ENCODE measurements at regions not wholly inside any gene's neighbourhood (a gene's known extent, or its start where the extent isn't known, plus 50 kb on each side); places are given as distances from the start of the nearest gene placed in this dataset.

GRCh38 chr21:22421416-22422180, 1423.4 kb downstream of the NCAM2 start:
- H3K4me3 ChIP-seq: no peak overlapping the region
- DNase-seq (ENCODE audit: low spot score): no peak
- no peak overlapping the region for H3K27ac ChIP-seq
- TF ChIP-seq, protein P1, sequence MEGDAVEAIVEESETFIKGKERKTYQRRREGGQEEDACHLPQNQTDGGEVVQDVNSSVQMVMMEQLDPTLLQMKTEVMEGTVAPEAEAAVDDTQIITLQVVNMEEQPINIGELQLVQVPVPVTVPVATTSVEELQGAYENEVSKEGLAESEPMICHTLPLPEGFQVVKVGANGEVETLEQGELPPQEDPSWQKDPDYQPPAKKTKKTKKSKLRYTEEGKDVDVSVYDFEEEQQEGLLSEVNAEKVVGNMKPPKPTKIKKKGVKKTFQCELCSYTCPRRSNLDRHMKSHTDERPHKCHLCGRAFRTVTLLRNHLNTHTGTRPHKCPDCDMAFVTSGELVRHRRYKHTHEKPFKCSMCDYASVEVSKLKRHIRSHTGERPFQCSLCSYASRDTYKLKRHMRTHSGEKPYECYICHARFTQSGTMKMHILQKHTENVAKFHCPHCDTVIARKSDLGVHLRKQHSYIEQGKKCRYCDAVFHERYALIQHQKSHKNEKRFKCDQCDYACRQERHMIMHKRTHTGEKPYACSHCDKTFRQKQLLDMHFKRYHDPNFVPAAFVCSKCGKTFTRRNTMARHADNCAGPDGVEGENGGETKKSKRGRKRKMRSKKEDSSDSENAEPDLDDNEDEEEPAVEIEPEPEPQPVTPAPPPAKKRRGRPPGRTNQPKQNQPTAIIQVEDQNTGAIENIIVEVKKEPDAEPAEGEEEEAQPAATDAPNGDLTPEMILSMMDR (IDR thresholded peaks at IDR 0.05): no peak

GRCh38 chr21:22438428-22439086, 1440.3 kb downstream of the NCAM2 start:
- TF ChIP-seq, protein P1 (IDR thresholded peaks at IDR 0.05): no peak
- Histone ChIP-seq H3K4me3 (no peak overlapping the region), H3K27ac (no peak overlapping the region)
- no peak for DNase-seq (ENCODE audit: low spot score)

GRCh38 chr21:22444990-22445389, 1446.8 kb downstream of the NCAM2 start:
- TF ChIP-seq, protein P1 (IDR thresholded peaks at IDR 0.05): no peak
- Histone ChIP-seq H3K4me3 (no peak overlapping the region), H3K27ac (no peak overlapping the region)
- DNase-seq (ENCODE audit: low spot score): no peak

- no peak overlapping the region for H3K4me3 ChIP-seq
- TF ChIP-seq, protein P1 (IDR thresholded peaks at IDR 0.05): no peak
- H3K27ac ChIP-seq: no peak overlapping the region
- no peak for DNase-seq (ENCODE audit: low spot score)
Measured at GRCh38 chr21:22450507-22450906, 1452.3 kb downstream of the NCAM2 start.

DNA sequence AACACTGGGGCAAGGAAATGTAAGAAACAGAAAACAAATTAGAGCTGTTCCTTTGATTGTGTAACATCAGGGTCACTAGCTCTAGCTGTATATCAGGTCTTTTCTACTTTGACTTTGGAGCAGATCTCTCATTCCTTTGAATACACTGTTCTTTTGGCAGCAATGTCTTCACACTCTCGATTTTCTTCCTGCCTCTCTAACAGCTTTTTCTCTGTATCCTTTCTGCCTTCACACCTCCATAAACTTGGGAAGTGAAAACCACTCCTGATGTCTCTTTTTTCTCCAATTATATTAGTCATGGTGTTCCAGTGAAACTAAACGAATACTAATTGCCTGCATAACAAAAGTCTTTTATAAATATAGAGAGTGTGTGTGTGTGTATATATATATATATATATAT, 1458.0 kb downstream of the NCAM2 start:
- Histone ChIP-seq H3K4me3 (no peak overlapping the region), H3K27ac (no peak overlapping the region)
- TF ChIP-seq, protein P1 (IDR thresholded peaks at IDR 0.05): no peak
- DNase-seq (ENCODE audit: low spot score): no peak

- no peak for DNase-seq (ENCODE audit: low spot score)
- TF ChIP-seq, protein P1 (IDR thresholded peaks at IDR 0.05): no peak
Measured at GRCh38 chr21:22468893-22469292, 1470.7 kb downstream of the NCAM2 start.

GRCh38 chr21:22474403-22474802, 1476.2 kb downstream of the NCAM2 start:
- DNase-seq (ENCODE audit: low spot score): no peak
- TF ChIP-seq, protein P1 (IDR thresholded peaks at IDR 0.05): no peak
- Histone ChIP-seq H3K4me3 (no peak overlapping the region), H3K27ac (no peak overlapping the region)

More at GRCh38 chr21:22468893-22469292, 1470.7 kb downstream of the NCAM2 start:
- Histone ChIP-seq H3K4me3 (no peak overlapping the region), H3K27ac (no peak overlapping the region)

Data from coronary artery (tissue), 2 donors.